AG04450 (cell line): ENCODE measurements at regions not wholly inside any gene's neighbourhood (a gene's known extent, or its start where the extent isn't known, plus 50 kb on each side); places are given as distances from the start of the nearest gene placed in this dataset.

Experiments
- CTCF ChIA-PET: fragments of 300-600, 350-600 bp; formaldehyde crosslinking; extraction: SDS; loops from one replicate; lab custom pipeline; 2022; ENCODE audit warnings: antibody characterized with exemption, inconsistent platforms; lab: Charles Lee
- POLR2A ChIA-PET: fragments of 350-600 bp; formaldehyde crosslinking; extraction: SDS; loops from one replicate; lab custom pipeline; 2021; ENCODE audit warnings: antibody characterized with exemption, inconsistent platforms; lab: Yijun Ruan, JAX
- DNase-seq: peaks from one replicate; pipeline ENCODE4 v3.0.0-alpha.2; 2011; ENCODE audit warnings: low read depth, low spot score
- H3K27ac ChIP-seq: one replicate; pipeline ENCODE4 v1.5.1; 2012; ENCODE audit warnings: low read depth, low read length, control low read depth
- H3K27me3 ChIP-seq: one replicate; pipeline ENCODE4 v1.6.0; 2012; ENCODE audit warnings: low read length; ENCODE audit not compliant: control insufficient read depth, insufficient read depth
- H3K4me3 ChIP-seq: 2 replicates; pipeline ENCODE4 v1.5.1; 2011; ENCODE audit warnings: mild to moderate bottlenecking, low read depth, low read length, control low read depth
- H3K9me3 ChIP-seq: 2 replicates; pipeline ENCODE4 v1.5.1; 2012; ENCODE audit warnings: low read length; ENCODE audit not compliant: control insufficient read depth, insufficient read depth
- TF ChIP-seq, protein P1 (sequence below): IDR thresholded peaks from 2 replicates; pipeline ENCODE4 v1.5.1; 2011; ENCODE audit warnings: low read depth, low read length, control low read depth, inconsistent platforms

DNA sequence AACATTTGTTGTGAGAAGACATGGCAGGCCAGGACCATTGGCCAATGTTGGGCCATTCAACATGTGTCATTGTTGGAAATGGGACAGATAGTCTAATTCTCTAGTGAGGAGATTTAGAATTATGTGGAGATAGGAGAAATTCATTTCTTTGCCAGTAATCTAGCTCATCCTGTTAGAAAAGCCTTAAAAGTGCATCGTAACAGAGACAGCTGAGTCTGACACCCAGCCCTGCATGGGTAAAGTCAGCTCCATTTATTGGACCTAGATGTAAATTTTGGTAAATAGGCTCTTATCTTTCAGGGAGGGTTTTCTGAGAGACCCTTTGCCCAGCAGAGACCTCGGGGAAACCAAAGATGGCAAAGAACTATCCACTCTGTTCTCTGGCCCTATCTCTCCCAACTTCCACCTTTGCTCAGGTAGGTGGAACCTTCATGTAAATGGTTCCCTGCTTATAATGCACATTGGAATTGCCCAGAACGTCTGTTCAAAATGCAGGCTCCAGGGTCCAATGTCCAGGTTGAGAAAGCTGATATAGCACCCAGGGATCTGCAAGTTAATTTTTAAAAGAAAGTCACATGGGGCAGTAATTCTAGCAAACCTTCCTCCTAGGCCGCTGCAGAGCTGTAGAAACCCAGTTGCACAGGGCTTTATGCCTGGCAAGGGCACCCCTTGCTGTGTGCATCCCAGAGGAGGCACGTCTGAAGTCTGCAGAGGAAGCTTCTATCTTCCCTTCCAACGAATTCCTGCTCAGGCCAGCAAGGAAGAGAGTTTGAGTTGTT lies 365.9 kb upstream of the PROK2 start:
- TF ChIP-seq, protein P1, sequence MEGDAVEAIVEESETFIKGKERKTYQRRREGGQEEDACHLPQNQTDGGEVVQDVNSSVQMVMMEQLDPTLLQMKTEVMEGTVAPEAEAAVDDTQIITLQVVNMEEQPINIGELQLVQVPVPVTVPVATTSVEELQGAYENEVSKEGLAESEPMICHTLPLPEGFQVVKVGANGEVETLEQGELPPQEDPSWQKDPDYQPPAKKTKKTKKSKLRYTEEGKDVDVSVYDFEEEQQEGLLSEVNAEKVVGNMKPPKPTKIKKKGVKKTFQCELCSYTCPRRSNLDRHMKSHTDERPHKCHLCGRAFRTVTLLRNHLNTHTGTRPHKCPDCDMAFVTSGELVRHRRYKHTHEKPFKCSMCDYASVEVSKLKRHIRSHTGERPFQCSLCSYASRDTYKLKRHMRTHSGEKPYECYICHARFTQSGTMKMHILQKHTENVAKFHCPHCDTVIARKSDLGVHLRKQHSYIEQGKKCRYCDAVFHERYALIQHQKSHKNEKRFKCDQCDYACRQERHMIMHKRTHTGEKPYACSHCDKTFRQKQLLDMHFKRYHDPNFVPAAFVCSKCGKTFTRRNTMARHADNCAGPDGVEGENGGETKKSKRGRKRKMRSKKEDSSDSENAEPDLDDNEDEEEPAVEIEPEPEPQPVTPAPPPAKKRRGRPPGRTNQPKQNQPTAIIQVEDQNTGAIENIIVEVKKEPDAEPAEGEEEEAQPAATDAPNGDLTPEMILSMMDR: no peak
- POLR2A ChIA-PET: no interaction called here
- no peak for DNase-seq
- Histone ChIP-seq H3K4me3 (no peak overlapping the region), H3K27me3 (peaks cover 4% of the 10 kb centered on the region), H3K9me3 (peaks cover 6% of the 10 kb centered on the region; the same call in 1 of the 2 replicates), H3K27ac (no peak overlapping the region)
- CTCF ChIA-PET: no interaction called here

DNA sequence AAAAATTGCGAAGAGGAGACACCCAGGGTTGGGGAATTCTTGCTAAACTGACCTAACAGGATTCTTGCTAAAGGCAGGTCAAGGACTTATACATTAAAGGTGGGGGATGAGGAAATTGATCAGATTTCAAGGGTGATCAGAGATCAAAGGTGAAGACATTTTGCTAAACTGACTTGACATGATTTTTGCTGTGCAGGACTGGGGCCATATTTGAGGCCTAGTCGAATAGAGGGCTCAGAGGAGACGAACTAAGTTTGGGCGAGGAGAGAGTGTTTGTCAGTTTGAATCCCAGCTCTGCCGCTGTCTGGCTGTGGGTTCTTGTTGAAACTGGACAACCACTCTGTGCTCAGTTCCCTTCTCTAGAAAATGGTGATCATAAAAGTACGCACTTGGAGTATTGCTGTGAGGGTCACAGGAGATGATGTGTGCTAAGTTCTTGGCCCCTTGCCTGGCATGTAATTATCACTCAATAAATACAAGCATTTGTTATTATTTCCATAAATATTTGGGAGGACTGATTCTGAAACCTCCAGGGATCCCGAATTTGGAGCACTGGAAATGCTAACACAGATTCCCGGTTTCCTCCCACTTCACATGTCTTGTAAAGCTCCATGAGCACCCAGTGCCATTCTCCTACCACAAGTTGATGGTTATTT lies 364.8 kb upstream of the PROK2 start:
- no peak overlapping the region for H3K27ac ChIP-seq
- no peak overlapping the region for H3K4me3 ChIP-seq
- peaks cover 4% of the 10 kb centered on the region for H3K27me3 ChIP-seq
- ChIA-PET POLR2A (no interaction called here), CTCF (no interaction called here)
- no peak for DNase-seq
- peaks cover 6% of the 10 kb centered on the region; the same call in 1 of the 2 replicates for H3K9me3 ChIP-seq
- TF ChIP-seq, protein P1: no peak

DNA sequence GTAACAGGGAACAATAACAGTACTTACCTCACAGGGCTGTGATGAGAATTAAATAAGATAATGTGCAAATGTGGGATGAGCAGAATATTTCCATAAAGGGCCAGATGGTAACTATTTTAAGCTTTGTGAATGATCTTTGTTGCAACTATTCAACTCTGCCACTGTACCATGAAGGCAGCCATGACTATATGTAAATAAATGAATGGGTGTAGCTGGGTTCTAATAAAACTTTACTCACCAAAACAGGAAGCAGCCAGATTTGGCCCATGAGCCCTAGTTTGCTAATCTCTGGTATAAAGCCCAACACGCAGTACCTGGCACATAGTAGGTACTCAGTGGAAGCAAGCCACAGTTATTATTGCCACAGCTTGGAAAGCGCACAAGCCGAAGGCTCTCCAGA lies 362.7 kb upstream of the PROK2 start:
- Histone ChIP-seq H3K27me3 (peaks cover 4% of the 10 kb centered on the region), H3K27ac (no peak overlapping the region), H3K4me3 (no peak overlapping the region), H3K9me3 (no peaks in the 10 kb centered on the region)
- TF ChIP-seq, protein P1: no peak
- POLR2A ChIA-PET: no interaction called here
- CTCF ChIA-PET: no interaction called here
- no peak for DNase-seq

DNA sequence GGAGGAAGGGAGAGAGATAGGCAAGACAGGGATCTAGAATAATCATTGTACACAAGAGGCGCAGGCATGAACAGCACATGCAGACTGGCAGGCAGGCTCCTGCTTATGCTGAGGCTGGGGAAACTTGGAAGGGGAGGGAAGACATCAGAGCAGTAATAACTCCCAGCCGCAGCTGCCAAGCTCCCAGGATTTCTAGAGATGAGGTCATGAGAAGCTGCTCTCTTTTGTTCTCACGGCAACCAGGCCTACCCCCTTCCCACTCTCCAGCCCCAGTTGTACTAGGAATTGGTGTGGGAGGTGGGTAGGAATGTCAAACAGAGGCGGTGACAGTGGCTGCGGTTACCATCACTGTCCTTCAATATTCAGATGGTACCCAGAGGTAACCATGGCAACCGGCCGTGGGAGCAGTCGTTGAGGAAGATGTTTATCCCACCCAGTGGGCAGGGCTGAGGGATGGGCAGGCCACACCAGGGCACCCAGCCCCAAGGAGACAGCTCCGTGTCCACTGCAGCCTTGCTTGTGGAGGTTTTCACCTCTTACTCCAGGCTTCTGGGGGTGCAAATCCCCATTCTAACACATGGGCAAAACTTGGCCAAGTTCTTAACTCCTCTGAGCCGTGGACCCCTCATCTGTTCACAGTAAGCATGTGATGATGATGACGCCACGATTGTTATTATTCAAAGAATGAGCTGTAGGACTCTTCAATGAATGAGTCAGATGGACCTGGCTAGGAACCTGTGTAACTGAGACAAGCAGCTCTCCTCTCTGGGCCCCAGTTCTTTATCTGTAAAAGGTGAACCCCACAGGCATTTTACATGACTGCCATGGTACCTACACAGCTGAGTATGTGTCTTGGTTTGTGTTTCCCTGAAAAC lies 360.8 kb upstream of the PROK2 start:
- Histone ChIP-seq H3K27ac (no peak overlapping the region), H3K9me3 (no peaks in the 10 kb centered on the region), H3K27me3 (peaks cover 7% of the 10 kb centered on the region), H3K4me3 (no peak overlapping the region)
- TF ChIP-seq, protein P1: no peak
- no peak for DNase-seq
- ChIA-PET CTCF (no interaction called here), POLR2A (interaction anchor here (0.6 kb wide), 1 partner anchor 39 kb away, joined by 3 read pairs; no protein-coding TSS in a partner anchor)
